ENCODE measurements at regions not wholly inside any gene's neighbourhood (a gene's known extent, or its start where the extent isn't known, plus 50 kb on each side); places are given as distances from the start of the nearest gene placed in this dataset.

- TF ChIP-seq ZNF512 (CRISPR knock-in tag; IDR thresholded peaks at IDR 0.05; ENCODE audit: borderline replicate concordance), result no peak
Observed at GRCh38 chr5:3537942-3538341, 57.7 kb upstream of the IRX1 start (continued).

DNA sequence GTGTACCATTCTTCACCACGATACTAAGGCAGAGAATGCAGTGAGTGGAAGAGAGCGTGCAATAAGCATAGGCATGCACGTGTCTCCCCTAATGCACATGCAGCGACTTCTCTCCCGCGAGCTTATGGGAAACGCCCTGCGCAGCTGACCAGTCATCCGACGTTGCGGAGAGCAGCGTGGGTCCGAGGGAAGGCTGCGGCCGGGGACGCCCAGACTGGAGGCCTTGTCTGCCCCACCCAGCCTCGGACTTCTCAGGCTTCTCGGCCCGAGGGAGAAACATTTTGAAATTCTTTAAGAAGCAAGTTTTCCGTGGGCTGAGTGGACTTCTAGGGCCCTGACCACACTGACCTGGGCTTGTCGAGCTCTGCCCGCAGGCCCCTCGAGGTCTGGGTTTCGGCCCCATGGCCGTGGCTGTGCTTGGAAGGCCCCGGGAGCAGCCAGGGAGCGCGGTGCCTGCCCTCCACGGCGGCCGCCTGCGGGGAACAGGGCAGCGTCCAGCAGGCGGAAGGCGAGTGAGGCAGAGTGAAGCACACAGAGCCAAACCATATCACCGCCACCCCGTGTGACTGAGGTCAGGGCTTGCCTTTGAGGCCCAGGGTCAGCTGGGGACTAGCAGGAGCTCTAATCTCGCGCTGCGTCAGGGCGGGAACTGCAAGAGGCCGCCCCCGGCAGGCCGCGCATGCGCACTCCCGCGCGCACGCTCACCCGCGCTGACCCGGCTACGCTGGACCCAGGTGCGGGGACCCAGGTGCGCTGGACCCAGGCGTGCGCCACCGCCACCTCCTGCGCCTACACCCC is 60.0 kb upstream of the IRX1 start:
- Mint-ChIP-seq H3K27me3 (ENCODE audit: low read depth) (peaks cover 3% of the 10 kb centered on the region; the same call in 1 of the 2 replicates), H3K4me1 (peaks cover 16% of the 10 kb centered on the region), H3K9me3 (peaks cover 17% of the 10 kb centered on the region), H3K27ac (no peak overlapping the region), H3K36me3 (peaks cover 12% of the 10 kb centered on the region; the same call in 1 of the 2 replicates), H3K4me3 (no peak overlapping the region)
- ChIA-PET POLR2A (no interaction called here), CTCF (no interaction called here)
- ATAC-seq (no peak), DNase-seq (ENCODE audit: low spot score) (no peak)
- no peak for TF ChIP-seq ZNF396 (CRISPR knock-in tag; IDR thresholded peaks at IDR 0.05; ENCODE audit: borderline replicate concordance)
- TF ChIP-seq ZSCAN18 (CRISPR knock-in tag; IDR thresholded peaks at IDR 0.05), result no peak
- TF ChIP-seq RORB (CRISPR knock-in tag; IDR thresholded peaks at IDR 0.05), result no peak
- no peak for TF ChIP-seq SP1 (CRISPR knock-in tag; conservative IDR thresholded peaks at IDR 0.05)
- no peak for TF ChIP-seq FOXJ3 (CRISPR knock-in tag; IDR thresholded peaks at IDR 0.05; ENCODE audit: borderline replicate concordance)
- TF ChIP-seq, protein P1, sequence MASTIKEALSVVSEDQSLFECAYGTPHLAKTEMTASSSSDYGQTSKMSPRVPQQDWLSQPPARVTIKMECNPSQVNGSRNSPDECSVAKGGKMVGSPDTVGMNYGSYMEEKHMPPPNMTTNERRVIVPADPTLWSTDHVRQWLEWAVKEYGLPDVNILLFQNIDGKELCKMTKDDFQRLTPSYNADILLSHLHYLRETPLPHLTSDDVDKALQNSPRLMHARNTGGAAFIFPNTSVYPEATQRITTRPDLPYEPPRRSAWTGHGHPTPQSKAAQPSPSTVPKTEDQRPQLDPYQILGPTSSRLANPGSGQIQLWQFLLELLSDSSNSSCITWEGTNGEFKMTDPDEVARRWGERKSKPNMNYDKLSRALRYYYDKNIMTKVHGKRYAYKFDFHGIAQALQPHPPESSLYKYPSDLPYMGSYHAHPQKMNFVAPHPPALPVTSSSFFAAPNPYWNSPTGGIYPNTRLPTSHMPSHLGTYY (CRISPR knock-in tag; IDR thresholded peaks at IDR 0.05), result no peak
- TF ChIP-seq JUN (CRISPR knock-in tag; IDR thresholded peaks at IDR 0.05), result no peak
- TF ChIP-seq, protein P2, sequence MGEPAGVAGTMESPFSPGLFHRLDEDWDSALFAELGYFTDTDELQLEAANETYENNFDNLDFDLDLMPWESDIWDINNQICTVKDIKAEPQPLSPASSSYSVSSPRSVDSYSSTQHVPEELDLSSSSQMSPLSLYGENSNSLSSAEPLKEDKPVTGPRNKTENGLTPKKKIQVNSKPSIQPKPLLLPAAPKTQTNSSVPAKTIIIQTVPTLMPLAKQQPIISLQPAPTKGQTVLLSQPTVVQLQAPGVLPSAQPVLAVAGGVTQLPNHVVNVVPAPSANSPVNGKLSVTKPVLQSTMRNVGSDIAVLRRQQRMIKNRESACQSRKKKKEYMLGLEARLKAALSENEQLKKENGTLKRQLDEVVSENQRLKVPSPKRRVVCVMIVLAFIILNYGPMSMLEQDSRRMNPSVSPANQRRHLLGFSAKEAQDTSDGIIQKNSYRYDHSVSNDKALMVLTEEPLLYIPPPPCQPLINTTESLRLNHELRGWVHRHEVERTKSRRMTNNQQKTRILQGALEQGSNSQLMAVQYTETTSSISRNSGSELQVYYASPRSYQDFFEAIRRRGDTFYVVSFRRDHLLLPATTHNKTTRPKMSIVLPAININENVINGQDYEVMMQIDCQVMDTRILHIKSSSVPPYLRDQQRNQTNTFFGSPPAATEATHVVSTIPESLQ (CRISPR knock-in tag; IDR thresholded peaks at IDR 0.05), result no peak
- TF ChIP-seq FOXP1 (CRISPR knock-in tag; IDR thresholded peaks at IDR 0.05; ENCODE audit: borderline replicate concordance), result no peak
- TF ChIP-seq NFE2L1 (CRISPR knock-in tag; IDR thresholded peaks at IDR 0.05), result no peak
- TF ChIP-seq E2F5 (CRISPR knock-in tag; IDR thresholded peaks at IDR 0.05), result no peak

- Mint-ChIP-seq H3K4me1 (peaks cover 22% of the 10 kb centered on the region), H3K27ac (no peak overlapping the region), H3K4me3 (no peak overlapping the region), H3K27me3 (ENCODE audit: low read depth) (peaks cover 3% of the 10 kb centered on the region; the same call in 1 of the 2 replicates), H3K36me3 (peaks cover 12% of the 10 kb centered on the region; the same call in 1 of the 2 replicates), H3K9me3 (peaks cover 17% of the 10 kb centered on the region)
- CTCF ChIA-PET, result no interaction called here
- no peak for DNase-seq (ENCODE audit: low spot score)
- POLR2A ChIA-PET, result no interaction called here
- ATAC-seq, result no peak
- TF ChIP-seq FOXK1 (CRISPR knock-in tag; IDR thresholded peaks at IDR 0.05), result no peak
- TF ChIP-seq, protein P3, sequence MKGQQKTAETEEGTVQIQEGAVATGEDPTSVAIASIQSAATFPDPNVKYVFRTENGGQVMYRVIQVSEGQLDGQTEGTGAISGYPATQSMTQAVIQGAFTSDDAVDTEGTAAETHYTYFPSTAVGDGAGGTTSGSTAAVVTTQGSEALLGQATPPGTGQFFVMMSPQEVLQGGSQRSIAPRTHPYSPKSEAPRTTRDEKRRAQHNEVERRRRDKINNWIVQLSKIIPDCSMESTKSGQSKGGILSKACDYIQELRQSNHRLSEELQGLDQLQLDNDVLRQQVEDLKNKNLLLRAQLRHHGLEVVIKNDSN (CRISPR knock-in tag; IDR thresholded peaks at IDR 0.05), result no peak
- TF ChIP-seq, protein P4, sequence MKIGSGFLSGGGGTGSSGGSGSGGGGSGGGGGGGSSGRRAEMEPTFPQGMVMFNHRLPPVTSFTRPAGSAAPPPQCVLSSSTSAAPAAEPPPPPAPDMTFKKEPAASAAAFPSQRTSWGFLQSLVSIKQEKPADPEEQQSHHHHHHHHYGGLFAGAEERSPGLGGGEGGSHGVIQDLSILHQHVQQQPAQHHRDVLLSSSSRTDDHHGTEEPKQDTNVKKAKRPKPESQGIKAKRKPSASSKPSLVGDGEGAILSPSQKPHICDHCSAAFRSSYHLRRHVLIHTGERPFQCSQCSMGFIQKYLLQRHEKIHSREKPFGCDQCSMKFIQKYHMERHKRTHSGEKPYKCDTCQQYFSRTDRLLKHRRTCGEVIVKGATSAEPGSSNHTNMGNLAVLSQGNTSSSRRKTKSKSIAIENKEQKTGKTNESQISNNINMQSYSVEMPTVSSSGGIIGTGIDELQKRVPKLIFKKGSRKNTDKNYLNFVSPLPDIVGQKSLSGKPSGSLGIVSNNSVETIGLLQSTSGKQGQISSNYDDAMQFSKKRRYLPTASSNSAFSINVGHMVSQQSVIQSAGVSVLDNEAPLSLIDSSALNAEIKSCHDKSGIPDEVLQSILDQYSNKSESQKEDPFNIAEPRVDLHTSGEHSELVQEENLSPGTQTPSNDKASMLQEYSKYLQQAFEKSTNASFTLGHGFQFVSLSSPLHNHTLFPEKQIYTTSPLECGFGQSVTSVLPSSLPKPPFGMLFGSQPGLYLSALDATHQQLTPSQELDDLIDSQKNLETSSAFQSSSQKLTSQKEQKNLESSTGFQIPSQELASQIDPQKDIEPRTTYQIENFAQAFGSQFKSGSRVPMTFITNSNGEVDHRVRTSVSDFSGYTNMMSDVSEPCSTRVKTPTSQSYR (CRISPR knock-in tag; IDR thresholded peaks at IDR 0.05), result no peak
- no peak for TF ChIP-seq ZNF396 (CRISPR knock-in tag; IDR thresholded peaks at IDR 0.05; ENCODE audit: borderline replicate concordance)
- TF ChIP-seq KAT7 (CRISPR knock-in tag; IDR thresholded peaks at IDR 0.05; ENCODE audit: borderline replicate concordance), result no peak
- TF ChIP-seq GABPB1 (CRISPR knock-in tag; IDR thresholded peaks at IDR 0.05), result no peak
- no peak for TF ChIP-seq MAX (CRISPR knock-in tag; IDR thresholded peaks at IDR 0.05)
- no peak for TF ChIP-seq ZBTB21 (CRISPR knock-in tag; IDR thresholded peaks at IDR 0.05; ENCODE audit: borderline replicate concordance)
Observed at GRCh38 chr5:3534997-3535396, 60.6 kb upstream of the IRX1 start.

Measured in WTC11 (cell line).